Activated T-cell treated with anti-CD3 and anti-CD28 coated beads, Interleukin-2, amount 50 U/mL, for 1 hour (primary cell): ENCODE measurements at regions not wholly inside any gene's neighbourhood (a gene's known extent, or its start where the extent isn't known, plus 50 kb on each side); places are given as distances from the start of the nearest gene placed in this dataset.
A peak's percentile ranks its signal among the peaks of the same experiment; 100 is the strongest.
"Not testable (repeated sequence)": the region's sequence is repeated elsewhere in the genome, so short reads cannot be mapped to it uniquely, and the experiment has no call there.

Experiments used
- DNase-seq: peaks from one replicate; pipeline ENCODE4 v3.0.0-alpha.2; 2020

- not testable (repeated sequence) for DNase-seq
Measured at GRCh38 chr15:44849701-44850403, 106.6 kb upstream of the TERB2 start.

- peak; percentile 65 for DNase-seq
Measured at GRCh38 chr15:44853304-44853950, 103.1 kb upstream of the TERB2 start.

GRCh38 chr15:44854696-44855095 lies 101.8 kb upstream of the TERB2 start:
- DNase-seq = not testable (repeated sequence)

- DNase-seq = not testable (repeated sequence)
Measured at GRCh38 chr15:44856284-44856683, 100.2 kb upstream of the TERB2 start.

- DNase-seq = not testable (repeated sequence)
Measured at GRCh38 chr15:44857164-44857710, 99.2 kb upstream of the TERB2 start.

GRCh38 chr15:44859088-44859487 lies 97.4 kb upstream of the TERB2 start:
- DNase-seq = not testable (repeated sequence)

- not testable (repeated sequence) for DNase-seq
Measured at GRCh38 chr15:44860168-44860567, 96.3 kb upstream of the TERB2 start.

GRCh38 chr15:44861439-44861910 lies 95.0 kb upstream of the TERB2 start:
- no peak for DNase-seq

- no peak for DNase-seq
Measured at GRCh38 chr15:44861917-44862316, 94.6 kb upstream of the TERB2 start.

- not testable (repeated sequence) for DNase-seq
Measured at GRCh38 chr15:44862866-44863265, 93.6 kb upstream of the TERB2 start.

- not testable (repeated sequence) for DNase-seq
Measured at GRCh38 chr15:44868100-44868499, 88.4 kb upstream of the TERB2 start.

GRCh38 chr15:44870125-44870524 lies 86.4 kb upstream of the TERB2 start:
- DNase-seq = not testable (repeated sequence)

- no peak for DNase-seq
Measured at GRCh38 chr15:44873103-44873502, 83.4 kb upstream of the TERB2 start.

GRCh38 chr15:44879066-44879465 lies 77.4 kb upstream of the TERB2 start:
- DNase-seq = no peak

- no peak for DNase-seq
Measured at GRCh38 chr15:44882499-44882968, 74.0 kb upstream of the TERB2 start.

- DNase-seq = no peak
Measured at GRCh38 chr15:44883199-44883877, 73.1 kb upstream of the TERB2 start.

- not testable (repeated sequence) for DNase-seq
Measured at GRCh38 chr15:44898890-44899651, 57.4 kb upstream of the TERB2 start.

GRCh38 chr15:44899775-44900174 lies 56.7 kb upstream of the TERB2 start:
- not testable (repeated sequence) for DNase-seq

- not testable (repeated sequence) for DNase-seq
Measured at GRCh38 chr15:44900796-44901195, 55.7 kb upstream of the TERB2 start.

- not testable (repeated sequence) for DNase-seq
Measured at GRCh38 chr15:44903281-44903680, 53.2 kb upstream of the TERB2 start.

GRCh38 chr15:44904651-44905340 lies 51.7 kb upstream of the TERB2 start:
- DNase-seq = not testable (repeated sequence)
